ENCODE measurements at regions not wholly inside any gene's neighbourhood (a gene's known extent, or its start where the extent isn't known, plus 50 kb on each side); places are given as distances from the start of the nearest gene placed in this dataset.

GRCh38 chr11:80873310-80873999 lies 1432.6 kb upstream of the TENM4 start:
- POLR2A ChIA-PET (ENCODE audit: partially characterized antibody): no interaction called here
- no peaks in the 10 kb centered on the region for H3K4me1 ChIP-seq (replicated peaks in 1 of 4; ENCODE audit: control insufficient read depth in 3 of 4, insufficient read depth in 4 of 4, low read length in 3 of 4)

More at GRCh38 chr11:80873310-80873999, 1432.6 kb upstream of the TENM4 start:
- no peak overlapping the region for H3K4me3 ChIP-seq (ENCODE audit: extremely low read depth in 1 of 4, insufficient read depth in 2 of 4, low read depth in 3 of 4, low read length in 4 of 4)
- H3K4me2 ChIP-seq (ENCODE audit: insufficient read depth in 1 of 2, low read depth in 2 of 2, low read length in 2 of 2): no peak overlapping the region
- H3K23ac ChIP-seq (ENCODE audit: insufficient read length): no peak overlapping the region
- no peaks in the 10 kb centered on the region for H3K36me3 ChIP-seq (ENCODE audit: control insufficient read depth in 2 of 4, insufficient read depth in 4 of 4, low read length in 3 of 4)
- H4K20me1 ChIP-seq (replicated peaks in 1 of 2; ENCODE audit: control insufficient read depth in 1 of 2, insufficient read depth in 2 of 2, low read length in 2 of 2): no peaks in the 10 kb centered on the region
- H2BK5ac ChIP-seq (ENCODE audit: low read depth, low read length): no peak overlapping the region
- H3K79me2 ChIP-seq (ENCODE audit: control insufficient read depth in 1 of 2, insufficient read depth in 2 of 2, low read length in 2 of 2): no peaks in the 10 kb centered on the region
- H3K9me3 ChIP-seq (ENCODE audit: insufficient read depth in 2 of 2, low read depth in 1 of 2, low read length in 1 of 2): no peaks in the 10 kb centered on the region
- H3K9ac ChIP-seq (replicated peaks in 1 of 4; ENCODE audit: extremely low read depth in 1 of 4, low read depth in 3 of 4, low read length in 3 of 4): no peak overlapping the region
- TF ChIP-seq CEBPB (IDR thresholded peaks at IDR 0.05; ENCODE audit: low read depth, low read length) (no peak), RAD21 (IDR thresholded peaks at IDR 0.05 in 1 of 2, conservative IDR thresholded peaks at IDR 0.05 in 1 of 2; ENCODE audit: low read depth in 2 of 2, low read length in 2 of 2) (no peak), E2F6 (IDR thresholded peaks at IDR 0.05) (no peak), TEAD4 (IDR thresholded peaks at IDR 0.05; ENCODE audit: low read depth, low read length) (no peak), JUND (IDR thresholded peaks at IDR 0.05; ENCODE audit: low read length) (no peak), POLR2A (IDR thresholded peaks at IDR 0.05; ENCODE audit: control extremely low read depth in 1 of 2, low read depth in 2 of 2, low read length in 2 of 2) (no peak), JUN (IDR thresholded peaks at IDR 0.05; ENCODE audit: low read depth, low read length) (no peak), SUZ12 (IDR thresholded peaks at IDR 0.05; ENCODE audit: low read length) (no peak), RFX5 (IDR thresholded peaks at IDR 0.05; ENCODE audit: borderline replicate concordance, low read depth, low read length) (no peak), RXRA (IDR thresholded peaks at IDR 0.05; ENCODE audit: insufficient read depth, low read depth, low read length) (no peak)
- H3K4ac ChIP-seq (replicated peaks; ENCODE audit: insufficient read length, low read depth, low read length): no peak overlapping the region
- no peak overlapping the region for H3K27ac ChIP-seq (ENCODE audit: low read depth, low read length)
- H3K18ac ChIP-seq (ENCODE audit: extremely low read depth, low read length): no peak overlapping the region
- H4K5ac ChIP-seq (ENCODE audit: insufficient read length, low read depth, low read length): no peak overlapping the region
- no peak overlapping the region for H2BK15ac ChIP-seq (ENCODE audit: low read length)
- no peak overlapping the region for H4K91ac ChIP-seq (replicated peaks; ENCODE audit: insufficient read length, low read length)
- DNase-seq (ENCODE audit: low read depth in 1 of 2, low spot score in 2 of 2) (no peak), FAIRE-seq (no peak)
- no peak overlapping the region for H3K14ac ChIP-seq (ENCODE audit: insufficient read length)
- no peaks in the 10 kb centered on the region for H3K23me2 ChIP-seq (ENCODE audit: low read depth, low read length)
- H2BK12ac ChIP-seq (ENCODE audit: low read depth, low read length): no peak overlapping the region
- CTCF ChIA-PET (ENCODE audit: partially characterized antibody): interaction anchor here (1.2 kb wide), 1 partner anchor 10 kb away, joined by 3 read pairs; no protein-coding TSS in a partner anchor
- no peak overlapping the region for H2BK120ac ChIP-seq (replicated peaks; ENCODE audit: low read depth, low read length)
- H2BK20ac ChIP-seq (ENCODE audit: low read length): no peak overlapping the region
- H3K56ac ChIP-seq (replicated peaks; ENCODE audit: insufficient read length, low read depth, low read length): no peak overlapping the region
- no peaks in the 10 kb centered on the region for H3K27me3 ChIP-seq (replicated peaks in 1 of 4; ENCODE audit: control insufficient read depth in 3 of 4, extremely low read depth in 1 of 4, insufficient read depth in 3 of 4, low read length in 3 of 4)
- H4K8ac ChIP-seq (ENCODE audit: extremely low read depth, insufficient read depth, low read length): no peak overlapping the region
- H3K79me1 ChIP-seq (ENCODE audit: low read depth, low read length): no peaks in the 10 kb centered on the region
- H2AK5ac ChIP-seq (ENCODE audit: low read depth, low read length): no peak overlapping the region
- WGBS, 2 experiments (ENCODE audit: extremely low coverage in 1 of 2, insufficient coverage in 1 of 2, insufficient read length in 1 of 2, insufficient replicate concordance in 2 of 2, low coverage in 1 of 2, low lambda C conversion rate in 2 of 2, missing lambda C conversion rate in 1 of 2): 94% methylated on average over 6 of the region's 6 CpGs; no CpG with 5 or more reads in 1 of the 2 experiments
- no peak overlapping the region for H2AFZ ChIP-seq (ENCODE audit: low read length)

Measured in H1 (cell line).